GM23248 (cell line): ENCODE measurements at regions not wholly inside any gene's neighbourhood (a gene's known extent, or its start where the extent isn't known, plus 50 kb on each side); places are given as distances from the start of the nearest gene placed in this dataset.

Source experiments
- EZH2 ChIP-seq: fragments of 200-600 bp; sonication (generic); IDR thresholded peaks from 2 replicates; pipeline ENCODE4 v1.6.1; 2018; ENCODE audit warnings: antibody characterized with exemption, mild to moderate bottlenecking; ENCODE audit not compliant: insufficient read depth, poor library complexity, severe bottlenecking
- EZH2phosphoT487 ChIP-seq: fragments of 200-600 bp; sonication (generic); IDR thresholded peaks from 2 replicates; pipeline ENCODE4 v1.6.1; 2018; ENCODE audit warnings: antibody characterized with exemption, moderate library complexity, mild to moderate bottlenecking, low read depth; ENCODE audit not compliant: insufficient read depth

- TF ChIP-seq EZH2: no peak
- TF ChIP-seq EZH2phosphoT487: no peak
Measured at GRCh38 chr3:90062631-90063200, 955.3 kb downstream of the EPHA3 start.
